ENCODE measurements at regions not wholly inside any gene's neighbourhood (a gene's known extent, or its start where the extent isn't known, plus 50 kb on each side); places are given as distances from the start of the nearest gene placed in this dataset.

GRCh38 chr6:40849546-40849945, 189.5 kb downstream of the UNC5CL start (continued):
- no peak for TF ChIP-seq CHD7 (IDR thresholded peaks at IDR 0.05; ENCODE audit: insufficient replicate concordance, low read length)
- TF ChIP-seq EGR1 (IDR thresholded peaks at IDR 0.05; ENCODE audit: borderline replicate concordance, low read depth, low read length): no peak
- no peak for TF ChIP-seq KDM5A (IDR thresholded peaks at IDR 0.05; ENCODE audit: low read length)
- no peak for TF ChIP-seq BCL11A (IDR thresholded peaks at IDR 0.05; ENCODE audit: low read depth in 2 of 2, low read length in 2 of 2)
- TF ChIP-seq EZH2 (IDR thresholded peaks at IDR 0.05; ENCODE audit: low read depth, low read length, severe bottlenecking): no peak
